ENCODE measurements at regions not wholly inside any gene's neighbourhood (a gene's known extent, or its start where the extent isn't known, plus 50 kb on each side); places are given as distances from the start of the nearest gene placed in this dataset.

GRCh38 chr2:18455236-18455862 lies 105.1 kb downstream of the RDH14 start:
- Histone ChIP-seq H3K36me3 (no peaks in the 10 kb centered on the region), H3K4me1 (replicated peaks) (no peaks in the 10 kb centered on the region), H3K9me3 (no peaks in the 10 kb centered on the region), H3K27me3 (replicated peaks; ENCODE audit: insufficient read depth) (no peaks in the 10 kb centered on the region), H3K27ac (no peak overlapping the region), H3K4me3 (no peak overlapping the region)
- no peak for DNase-seq (ENCODE audit: low spot score)
- intact Hi-C loops (cut with DNase I) = no loop called here
- 39% methylated on average over 5 of the region's 5 CpGs for WGBS
- no peak for TF ChIP-seq POLR2AphosphoS5 (IDR thresholded peaks at IDR 0.05)
- TF ChIP-seq CTCF (IDR thresholded peaks at IDR 0.05) = peak in 1 of 4 experiments; percentile 9

- H3K4me3 ChIP-seq = no peak overlapping the region
- H3K27me3 ChIP-seq (replicated peaks; ENCODE audit: insufficient read depth) = no peaks in the 10 kb centered on the region
- TF ChIP-seq POLR2AphosphoS5 (IDR thresholded peaks at IDR 0.05) (no peak), POLR2A (IDR thresholded peaks at IDR 0.05) (no peak), CTCF (IDR thresholded peaks at IDR 0.05) (no peak)
- intact Hi-C loops (cut with DNase I) = no loop called here
- no peak overlapping the region for H3K27ac ChIP-seq
- H3K36me3 ChIP-seq = no peaks in the 10 kb centered on the region
- no peaks in the 10 kb centered on the region for H3K9me3 ChIP-seq
- H3K4me1 ChIP-seq (replicated peaks) = no peaks in the 10 kb centered on the region
- WGBS = 28% methylated on average over 6 of the region's 6 CpGs
- no peak for DNase-seq (ENCODE audit: low spot score)
Measured at GRCh38 chr2:18454692-18455235, 105.7 kb downstream of the RDH14 start.

- Histone ChIP-seq H3K27ac (no peak overlapping the region), H3K9me3 (no peaks in the 10 kb centered on the region), H3K4me3 (no peak overlapping the region), H3K36me3 (no peaks in the 10 kb centered on the region), H3K4me1 (replicated peaks) (no peaks in the 10 kb centered on the region), H3K27me3 (replicated peaks; ENCODE audit: insufficient read depth) (no peaks in the 10 kb centered on the region)
- no peak for DNase-seq (ENCODE audit: low spot score)
- TF ChIP-seq POLR2AphosphoS5 (IDR thresholded peaks at IDR 0.05) (no peak), POLR2A (IDR thresholded peaks at IDR 0.05) (no peak), CTCF (IDR thresholded peaks at IDR 0.05) (no peak)
- 22% methylated on average over 2 of the region's 2 CpGs for WGBS
- intact Hi-C loops (cut with DNase I) = no loop called here
Measured at GRCh38 chr2:18446715-18447114, 113.7 kb downstream of the RDH14 start.

- no peaks in the 10 kb centered on the region for H3K27me3 ChIP-seq (replicated peaks; ENCODE audit: insufficient read depth)
- H3K9me3 ChIP-seq = no peaks in the 10 kb centered on the region
- WGBS = 30% methylated on average over 7 of the region's 7 CpGs
- no peak overlapping the region for H3K4me3 ChIP-seq
- DNase-seq (ENCODE audit: low spot score) = no peak
- intact Hi-C loops (cut with DNase I) = no loop called here
- no peak overlapping the region for H3K27ac ChIP-seq
- H3K4me1 ChIP-seq (replicated peaks) = no peaks in the 10 kb centered on the region
- no peaks in the 10 kb centered on the region for H3K36me3 ChIP-seq
- TF ChIP-seq CTCF (IDR thresholded peaks at IDR 0.05) (no peak), POLR2AphosphoS5 (IDR thresholded peaks at IDR 0.05) (no peak), POLR2A (IDR thresholded peaks at IDR 0.05) (no peak)
Measured at GRCh38 chr2:18445433-18446320, 114.8 kb downstream of the RDH14 start.
